ENCODE measurements at regions not wholly inside any gene's neighbourhood (a gene's known extent, or its start where the extent isn't known, plus 50 kb on each side); places are given as distances from the start of the nearest gene placed in this dataset.

GRCh38 chr20:62586799-62587198, 55.5 kb upstream of the SLCO4A1 start:
- TF ChIP-seq CTCF (IDR thresholded peaks at IDR 0.05; ENCODE audit: low read depth, low read length, poor library complexity, severe bottlenecking) (no peak), EZH2phosphoT487 (IDR thresholded peaks at IDR 0.05; ENCODE audit: borderline replicate concordance, low read length) (no peak)
